ENCODE measurements at regions not wholly inside any gene's neighbourhood (a gene's known extent, or its start where the extent isn't known, plus 50 kb on each side); places are given as distances from the start of the nearest gene placed in this dataset.

- TF ChIP-seq HNF1A (IDR thresholded peaks at IDR 0.05; ENCODE audit: low read depth) (no peak), HNF1A (CRISPR knock-in tag; IDR thresholded peaks at IDR 0.05; ENCODE audit: borderline replicate concordance) (peak; percentile 72; the same call in 1 of the 2 replicates), SETDB1 (CRISPR knock-in tag; IDR thresholded peaks at IDR 0.05; ENCODE audit: borderline replicate concordance) (no peak), ZNF543 (CRISPR knock-in tag; IDR thresholded peaks at IDR 0.05) (peak; percentile 99), ZSCAN5A (CRISPR knock-in tag; IDR thresholded peaks at IDR 0.05; ENCODE audit: borderline replicate concordance) (peak; percentile 96), ZBTB1 (CRISPR knock-in tag; IDR thresholded peaks at IDR 0.05; ENCODE audit: borderline replicate concordance) (peak; percentile 98; the same call in 1 of the 2 replicates), NFE2L2 (IDR thresholded peaks at IDR 0.05; ENCODE audit: low read length) (no peak), FOXK1 (CRISPR knock-in tag; IDR thresholded peaks at IDR 0.05; ENCODE audit: borderline replicate concordance, low read depth) (peak; percentile 99; the same call in 1 of the 2 replicates), RCOR2 (CRISPR knock-in tag; IDR thresholded peaks at IDR 0.05) (0 out of 2 replicates have a peak, but pooled peaks have one; percentile 63), ZNF274 (CRISPR knock-in tag; IDR thresholded peaks at IDR 0.05) (peak; percentile 99), TAF1 (CRISPR knock-in tag; IDR thresholded peaks at IDR 0.05) (peak; percentile 79), ZNF160 (CRISPR knock-in tag; IDR thresholded peaks at IDR 0.05) (peak; percentile 99), PRPF4 (IDR thresholded peaks at IDR 0.05; ENCODE audit: low read depth, low read length, poor library complexity, severe bottlenecking) (no peak)
- TF ChIP-seq, protein P1, sequence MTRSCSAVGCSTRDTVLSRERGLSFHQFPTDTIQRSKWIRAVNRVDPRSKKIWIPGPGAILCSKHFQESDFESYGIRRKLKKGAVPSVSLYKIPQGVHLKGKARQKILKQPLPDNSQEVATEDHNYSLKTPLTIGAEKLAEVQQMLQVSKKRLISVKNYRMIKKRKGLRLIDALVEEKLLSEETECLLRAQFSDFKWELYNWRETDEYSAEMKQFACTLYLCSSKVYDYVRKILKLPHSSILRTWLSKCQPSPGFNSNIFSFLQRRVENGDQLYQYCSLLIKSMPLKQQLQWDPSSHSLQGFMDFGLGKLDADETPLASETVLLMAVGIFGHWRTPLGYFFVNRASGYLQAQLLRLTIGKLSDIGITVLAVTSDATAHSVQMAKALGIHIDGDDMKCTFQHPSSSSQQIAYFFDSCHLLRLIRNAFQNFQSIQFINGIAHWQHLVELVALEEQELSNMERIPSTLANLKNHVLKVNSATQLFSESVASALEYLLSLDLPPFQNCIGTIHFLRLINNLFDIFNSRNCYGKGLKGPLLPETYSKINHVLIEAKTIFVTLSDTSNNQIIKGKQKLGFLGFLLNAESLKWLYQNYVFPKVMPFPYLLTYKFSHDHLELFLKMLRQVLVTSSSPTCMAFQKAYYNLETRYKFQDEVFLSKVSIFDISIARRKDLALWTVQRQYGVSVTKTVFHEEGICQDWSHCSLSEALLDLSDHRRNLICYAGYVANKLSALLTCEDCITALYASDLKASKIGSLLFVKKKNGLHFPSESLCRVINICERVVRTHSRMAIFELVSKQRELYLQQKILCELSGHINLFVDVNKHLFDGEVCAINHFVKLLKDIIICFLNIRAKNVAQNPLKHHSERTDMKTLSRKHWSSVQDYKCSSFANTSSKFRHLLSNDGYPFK (CRISPR knock-in tag; IDR thresholded peaks at IDR 0.05; ENCODE audit: borderline replicate concordance): peak; percentile 81
Measured at GRCh38 chr11:70650075-70650909, 252.0 kb downstream of the CTTN start (continued).
